Astrocyte (in vitro differentiated cells and primary cell): ENCODE measurements at regions not wholly inside any gene's neighbourhood (a gene's known extent, or its start where the extent isn't known, plus 50 kb on each side); places are given as distances from the start of the nearest gene placed in this dataset.

Source experiments
- CTCF ChIP-seq: IDR thresholded peaks from 2 replicates; pipeline ENCODE4 v1.5.1; 2011; ENCODE audit warnings: low read depth, mild to moderate bottlenecking, inconsistent platforms, low read length, moderate library complexity; ENCODE audit not compliant: insufficient read depth
- EZH2 ChIP-seq: IDR thresholded peaks from 2 replicates; pipeline ENCODE4 v1.6.1; 2012; ENCODE audit warnings: mild to moderate bottlenecking, low read length, inconsistent platforms; ENCODE audit not compliant: insufficient read depth

DNA sequence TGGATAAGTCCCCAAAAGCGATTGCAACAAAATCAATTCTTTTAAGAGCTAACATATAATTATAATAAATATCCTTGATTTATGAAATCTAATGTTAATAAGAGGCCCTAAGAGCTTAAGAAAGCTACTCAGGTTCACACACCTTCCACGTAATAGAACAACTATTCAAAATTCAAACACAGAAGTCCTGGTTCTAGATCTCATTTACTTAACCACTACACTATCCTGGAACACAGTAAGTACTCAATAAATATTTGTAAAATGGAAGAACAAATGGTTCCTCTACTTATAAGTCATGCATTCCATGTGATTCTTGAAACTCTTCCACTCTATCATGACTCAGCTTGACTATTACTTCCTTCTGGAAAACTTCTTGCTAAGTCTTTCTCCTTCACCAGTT lies 268.2 kb downstream of the FAM181B start:
- no peak for TF ChIP-seq CTCF
- no peak for TF ChIP-seq EZH2
